Embryonic facial prominence (tissue), 1 donor: ENCODE measurements at regions not wholly inside any gene's neighbourhood (a gene's known extent, or its start where the extent isn't known, plus 50 kb on each side); places are given as distances from the start of the nearest gene placed in this dataset.
"Not testable (repeated sequence)": the region's sequence is repeated elsewhere in the genome, so short reads cannot be mapped to it uniquely, and the experiment has no call there.

ENCODE experiments used
- DNase-seq: peaks from one replicate; pipeline ENCODE4 v3.0.0-alpha.2; 2016; ENCODE audit errors: extremely low spot score

- no peak for DNase-seq
These were observed 229.8 kb upstream of the IPO5 start for GRCh38 chr13:97723655-97724054.

GRCh38 chr13:97724450-97724849 is 229.0 kb upstream of the IPO5 start:
- no peak for DNase-seq

GRCh38 chr13:97726664-97727280 is 226.7 kb upstream of the IPO5 start:
- no peak for DNase-seq

GRCh38 chr13:97727991-97728390 is 225.5 kb upstream of the IPO5 start:
- DNase-seq, result no peak

- no peak for DNase-seq
These were observed 217.0 kb upstream of the IPO5 start for GRCh38 chr13:97736436-97736835.

GRCh38 chr13:97742084-97742483 is 211.4 kb upstream of the IPO5 start:
- DNase-seq, result no peak

GRCh38 chr13:97743938-97744337 is 209.5 kb upstream of the IPO5 start:
- DNase-seq, result no peak

GRCh38 chr13:97746649-97747048 is 206.8 kb upstream of the IPO5 start:
- no peak for DNase-seq

- DNase-seq, result no peak
These were observed 204.3 kb upstream of the IPO5 start for GRCh38 chr13:97749174-97749573.

- no peak for DNase-seq
These were observed 202.0 kb upstream of the IPO5 start for GRCh38 chr13:97751477-97751876.

GRCh38 chr13:97752961-97753668 is 200.4 kb upstream of the IPO5 start:
- DNase-seq, result no peak

GRCh38 chr13:97753942-97754670 is 199.4 kb upstream of the IPO5 start:
- no peak for DNase-seq

- DNase-seq, result no peak
These were observed 195.7 kb upstream of the IPO5 start for GRCh38 chr13:97757807-97758206.

- no peak for DNase-seq
These were observed 195.2 kb upstream of the IPO5 start for GRCh38 chr13:97758317-97758716.

- no peak for DNase-seq
These were observed 191.5 kb upstream of the IPO5 start for GRCh38 chr13:97761796-97762540.

- DNase-seq, result no peak
These were observed 186.7 kb upstream of the IPO5 start for GRCh38 chr13:97766749-97767148.

- DNase-seq, result no peak
These were observed 185.3 kb upstream of the IPO5 start for GRCh38 chr13:97768134-97768533.

GRCh38 chr13:97770231-97770630 is 183.2 kb upstream of the IPO5 start:
- DNase-seq, result not testable (repeated sequence)

- not testable (repeated sequence) for DNase-seq
These were observed 181.0 kb upstream of the IPO5 start for GRCh38 chr13:97772466-97772865.

- not testable (repeated sequence) for DNase-seq
These were observed 178.9 kb upstream of the IPO5 start for GRCh38 chr13:97774391-97775100.

GRCh38 chr13:97780486-97780885 is 173.0 kb upstream of the IPO5 start:
- DNase-seq, result no peak

GRCh38 chr13:97781891-97782305 is 171.6 kb upstream of the IPO5 start:
- no peak for DNase-seq
